ENCODE measurements at regions not wholly inside any gene's neighbourhood (a gene's known extent, or its start where the extent isn't known, plus 50 kb on each side); places are given as distances from the start of the nearest gene placed in this dataset.

DNA sequence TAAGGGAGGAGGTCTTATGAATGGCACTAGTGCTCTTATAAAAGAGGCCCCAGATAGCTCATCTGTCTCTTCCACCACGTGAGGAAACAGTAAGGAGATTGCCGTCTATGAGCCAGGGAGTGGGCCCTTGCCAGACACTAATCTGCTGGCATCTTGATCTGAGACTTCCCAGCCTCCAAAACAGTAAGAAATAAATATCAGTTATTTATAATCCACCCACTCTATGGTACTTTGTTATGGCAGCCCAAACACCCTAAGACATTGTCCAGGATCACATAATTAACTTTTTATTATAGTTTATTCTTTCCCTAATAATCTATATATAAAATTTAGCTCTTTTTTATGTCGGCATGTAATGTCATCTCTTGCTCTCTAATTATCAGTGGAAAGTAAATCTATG, 144.0 kb upstream of the IRF2BP2 start:
- Histone ChIP-seq H3K27ac (ENCODE audit: extremely low read depth, low read depth, low read length) (no peak overlapping the region), H3K4me1 (ENCODE audit: control insufficient read depth, insufficient read depth, low read length) (peaks cover 7% of the 10 kb centered on the region; the same call in 1 of the 2 replicates), H3K36me3 (ENCODE audit: control insufficient read depth in 2 of 2, insufficient read depth in 1 of 2, low read length in 2 of 2) (no peaks in the 10 kb centered on the region), H3K4me3 (ENCODE audit: low read depth, low read length) (no peak overlapping the region), H3K9me3 (ENCODE audit: control insufficient read depth, insufficient read depth, low read depth, low read length) (no peaks in the 10 kb centered on the region)
- CTCF ChIA-PET: no interaction called here
- TF ChIP-seq ZNF10 (tag by site-specific recombination; IDR thresholded peaks at IDR 0.05): no peak
- no peak for TF ChIP-seq ZNF544 (tag by site-specific recombination; IDR thresholded peaks at IDR 0.05)
- TF ChIP-seq ZNF560 (tag by site-specific recombination; IDR thresholded peaks at IDR 0.05; ENCODE audit: borderline replicate concordance): no peak
- no peak for TF ChIP-seq ZNF629 (tag by site-specific recombination; IDR thresholded peaks at IDR 0.05)
- TF ChIP-seq ZNF473 (tag by site-specific recombination; IDR thresholded peaks at IDR 0.05): no peak
- TF ChIP-seq, protein P1, sequence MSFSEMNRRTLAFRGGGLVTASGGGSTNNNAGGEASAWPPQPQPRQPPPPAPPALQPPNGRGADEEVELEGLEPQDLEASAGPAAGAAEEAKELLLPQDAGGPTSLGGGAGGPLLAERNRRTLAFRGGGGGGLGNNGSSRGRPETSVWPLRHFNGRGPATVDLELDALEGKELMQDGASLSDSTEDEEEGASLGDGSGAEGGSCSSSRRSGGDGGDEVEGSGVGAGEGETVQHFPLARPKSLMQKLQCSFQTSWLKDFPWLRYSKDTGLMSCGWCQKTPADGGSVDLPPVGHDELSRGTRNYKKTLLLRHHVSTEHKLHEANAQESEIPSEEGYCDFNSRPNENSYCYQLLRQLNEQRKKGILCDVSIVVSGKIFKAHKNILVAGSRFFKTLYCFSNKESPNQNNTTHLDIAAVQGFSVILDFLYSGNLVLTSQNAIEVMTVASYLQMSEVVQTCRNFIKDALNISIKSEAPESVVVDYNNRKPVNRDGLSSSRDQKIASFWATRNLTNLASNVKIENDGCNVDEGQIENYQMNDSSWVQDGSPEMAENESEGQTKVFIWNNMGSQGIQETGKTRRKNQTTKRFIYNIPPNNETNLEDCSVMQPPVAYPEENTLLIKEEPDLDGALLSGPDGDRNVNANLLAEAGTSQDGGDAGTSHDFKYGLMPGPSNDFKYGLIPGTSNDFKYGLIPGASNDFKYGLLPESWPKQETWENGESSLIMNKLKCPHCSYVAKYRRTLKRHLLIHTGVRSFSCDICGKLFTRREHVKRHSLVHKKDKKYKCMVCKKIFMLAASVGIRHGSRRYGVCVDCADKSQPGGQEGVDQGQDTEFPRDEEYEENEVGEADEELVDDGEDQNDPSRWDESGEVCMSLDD (tag by site-specific recombination; IDR thresholded peaks at IDR 0.05): no peak
- POLR2A ChIA-PET: interaction anchor here (1.4 to 1.8 kb wide), 2 partner anchors 8 to 10 kb away, joined by 5 to 6 read pairs; no protein-coding TSS in a partner anchor

DNA sequence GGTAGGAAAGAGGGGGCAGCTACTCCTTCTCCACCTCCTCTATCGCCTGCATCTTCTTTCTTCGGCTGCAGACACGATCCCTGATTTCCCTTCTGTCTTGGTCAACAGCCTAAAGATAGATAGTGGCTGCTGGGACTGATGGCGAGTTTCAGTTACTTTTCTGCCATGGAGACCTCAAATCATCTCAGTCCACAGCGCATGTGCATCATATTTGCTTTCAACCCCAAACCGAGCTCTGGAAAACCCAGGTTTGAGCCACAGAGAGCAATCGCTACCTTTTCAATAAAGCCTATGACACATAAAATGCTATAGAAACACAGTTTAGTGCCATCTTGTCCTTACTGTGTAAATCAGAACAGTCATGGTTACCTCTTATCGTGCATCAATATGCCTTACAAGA, 142.9 kb upstream of the IRF2BP2 start:
- no peak overlapping the region for H3K4me3 ChIP-seq (ENCODE audit: low read depth, low read length)
- ChIA-PET CTCF (interaction anchor here (1.0 kb wide), 1 partner anchor 331 kb away, joined by 3 read pairs; no protein-coding TSS in a partner anchor), POLR2A (no interaction called here)
- H3K27ac ChIP-seq (ENCODE audit: extremely low read depth, low read depth, low read length): no peak overlapping the region
- H3K9me3 ChIP-seq (ENCODE audit: control insufficient read depth, insufficient read depth, low read depth, low read length): no peaks in the 10 kb centered on the region
- no peak for TF ChIP-seq ZNF558 (tag by site-specific recombination; IDR thresholded peaks at IDR 0.05)
- TF ChIP-seq ZNF510 (tag by site-specific recombination; IDR thresholded peaks at IDR 0.05; ENCODE audit: insufficient replicate concordance): no peak
- TF ChIP-seq, protein P2, sequence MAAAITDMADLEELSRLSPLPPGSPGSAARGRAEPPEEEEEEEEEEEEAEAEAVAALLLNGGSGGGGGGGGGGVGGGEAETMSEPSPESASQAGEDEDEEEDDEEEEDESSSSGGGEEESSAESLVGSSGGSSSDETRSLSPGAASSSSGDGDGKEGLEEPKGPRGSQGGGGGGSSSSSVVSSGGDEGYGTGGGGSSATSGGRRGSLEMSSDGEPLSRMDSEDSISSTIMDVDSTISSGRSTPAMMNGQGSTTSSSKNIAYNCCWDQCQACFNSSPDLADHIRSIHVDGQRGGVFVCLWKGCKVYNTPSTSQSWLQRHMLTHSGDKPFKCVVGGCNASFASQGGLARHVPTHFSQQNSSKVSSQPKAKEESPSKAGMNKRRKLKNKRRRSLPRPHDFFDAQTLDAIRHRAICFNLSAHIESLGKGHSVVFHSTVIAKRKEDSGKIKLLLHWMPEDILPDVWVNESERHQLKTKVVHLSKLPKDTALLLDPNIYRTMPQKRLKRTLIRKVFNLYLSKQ (tag by site-specific recombination; IDR thresholded peaks at IDR 0.05; ENCODE audit: borderline replicate concordance): no peak
- TF ChIP-seq BCL11A (tag by site-specific recombination; IDR thresholded peaks at IDR 0.05; ENCODE audit: low read depth): no peak
- no peak for TF ChIP-seq GFI1B (tag by site-specific recombination; IDR thresholded peaks at IDR 0.05)
- TF ChIP-seq ZNF521 (tag by site-specific recombination; IDR thresholded peaks at IDR 0.05): no peak
- no peak for TF ChIP-seq ZNF239 (tag by site-specific recombination; IDR thresholded peaks at IDR 0.05)
- no peak for TF ChIP-seq ZNF670 (tag by site-specific recombination; IDR thresholded peaks at IDR 0.05; ENCODE audit: low read depth)
- TF ChIP-seq, protein P3, sequence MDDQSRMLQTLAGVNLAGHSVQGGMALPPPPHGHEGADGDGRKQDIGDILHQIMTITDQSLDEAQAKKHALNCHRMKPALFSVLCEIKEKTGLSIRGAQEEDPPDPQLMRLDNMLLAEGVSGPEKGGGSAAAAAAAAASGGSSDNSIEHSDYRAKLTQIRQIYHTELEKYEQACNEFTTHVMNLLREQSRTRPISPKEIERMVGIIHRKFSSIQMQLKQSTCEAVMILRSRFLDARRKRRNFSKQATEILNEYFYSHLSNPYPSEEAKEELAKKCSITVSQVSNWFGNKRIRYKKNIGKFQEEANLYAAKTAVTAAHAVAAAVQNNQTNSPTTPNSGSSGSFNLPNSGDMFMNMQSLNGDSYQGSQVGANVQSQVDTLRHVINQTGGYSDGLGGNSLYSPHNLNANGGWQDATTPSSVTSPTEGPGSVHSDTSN (CRISPR knock-in tag; IDR thresholded peaks at IDR 0.05): no peak
- TF ChIP-seq MYNN (tag by site-specific recombination; IDR thresholded peaks at IDR 0.05; ENCODE audit: borderline replicate concordance): no peak
- no peak for TF ChIP-seq ZNF677 (tag by site-specific recombination; IDR thresholded peaks at IDR 0.05)
- no peak for TF ChIP-seq ZNF292 (tag by site-specific recombination; IDR thresholded peaks at IDR 0.05; ENCODE audit: borderline replicate concordance, low read depth)
- H3K4me1 ChIP-seq (ENCODE audit: control insufficient read depth, insufficient read depth, low read length): peaks cover 7% of the 10 kb centered on the region; the same call in 1 of the 2 replicates
- H3K36me3 ChIP-seq (ENCODE audit: control insufficient read depth in 2 of 2, insufficient read depth in 1 of 2, low read length in 2 of 2): no peaks in the 10 kb centered on the region

Measured in HEK293 (cell line).